ENCODE measurements at regions not wholly inside any gene's neighbourhood (a gene's known extent, or its start where the extent isn't known, plus 50 kb on each side); places are given as distances from the start of the nearest gene placed in this dataset.

DNA sequence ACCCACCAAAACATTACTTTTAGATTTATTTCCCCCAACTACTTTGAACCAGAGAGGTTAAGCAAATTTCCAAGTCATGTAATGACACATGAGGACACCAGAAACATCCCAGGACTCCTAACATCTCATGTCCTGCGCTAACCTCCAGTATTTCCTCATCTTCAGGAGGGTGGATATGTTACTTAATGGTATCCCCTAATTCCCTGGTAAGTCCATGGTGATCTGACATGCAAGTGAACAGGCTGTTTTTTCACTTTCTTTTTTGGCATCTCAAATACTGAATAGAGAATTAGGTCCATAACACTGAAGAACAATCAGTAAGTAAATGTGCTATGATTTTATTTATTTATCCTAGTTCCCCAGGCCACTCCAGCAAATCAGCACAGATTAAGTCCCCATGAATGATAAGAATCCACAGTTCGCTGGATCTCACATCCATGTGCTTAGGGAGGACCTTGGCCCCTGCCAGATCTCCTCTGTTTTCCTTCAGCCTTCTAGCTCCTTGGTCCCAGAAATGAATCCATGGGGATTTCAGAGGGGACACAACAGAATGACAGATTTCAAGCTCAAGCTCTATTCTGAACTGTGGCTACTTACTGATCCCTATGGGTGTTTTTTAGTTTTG lies 334.6 kb downstream of the CDC5L start:
- TF ChIP-seq JUND (IDR thresholded peaks at IDR 0.05; ENCODE audit: low read depth) = no peak
- in situ Hi-C loops (cut with HindIII; ENCODE audit: low pct_unique_long_range_greater_than_20kb, low sequenced_read_pairs) = no loop called here
- DNase-seq (ENCODE audit: low read depth in 1 of 2, low spot score in 1 of 2) = no peak

DNA sequence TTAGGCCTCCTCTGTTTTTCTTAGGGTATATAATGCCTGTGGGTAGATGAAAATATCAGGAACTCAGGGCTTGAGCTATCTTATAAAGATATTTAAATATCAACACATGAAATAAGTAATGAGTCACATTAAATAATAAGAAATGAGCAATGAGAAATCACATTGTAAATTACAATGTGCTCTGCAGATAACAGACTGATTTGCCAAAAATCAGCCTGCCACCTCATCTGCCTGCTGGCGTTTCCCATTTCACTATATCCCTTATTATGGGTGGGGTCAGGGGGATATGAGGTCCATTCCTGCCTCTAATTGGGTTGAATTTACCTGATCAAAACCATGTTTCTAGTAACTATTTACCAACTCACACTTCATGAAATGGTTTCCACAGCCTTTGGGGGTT lies 335.2 kb downstream of the CDC5L start:
- no peak for TF ChIP-seq JUND (IDR thresholded peaks at IDR 0.05; ENCODE audit: low read depth)
- in situ Hi-C loops (cut with HindIII; ENCODE audit: low pct_unique_long_range_greater_than_20kb, low sequenced_read_pairs) = no loop called here
- no peak for DNase-seq (ENCODE audit: low read depth in 1 of 2, low spot score in 1 of 2)

DNA sequence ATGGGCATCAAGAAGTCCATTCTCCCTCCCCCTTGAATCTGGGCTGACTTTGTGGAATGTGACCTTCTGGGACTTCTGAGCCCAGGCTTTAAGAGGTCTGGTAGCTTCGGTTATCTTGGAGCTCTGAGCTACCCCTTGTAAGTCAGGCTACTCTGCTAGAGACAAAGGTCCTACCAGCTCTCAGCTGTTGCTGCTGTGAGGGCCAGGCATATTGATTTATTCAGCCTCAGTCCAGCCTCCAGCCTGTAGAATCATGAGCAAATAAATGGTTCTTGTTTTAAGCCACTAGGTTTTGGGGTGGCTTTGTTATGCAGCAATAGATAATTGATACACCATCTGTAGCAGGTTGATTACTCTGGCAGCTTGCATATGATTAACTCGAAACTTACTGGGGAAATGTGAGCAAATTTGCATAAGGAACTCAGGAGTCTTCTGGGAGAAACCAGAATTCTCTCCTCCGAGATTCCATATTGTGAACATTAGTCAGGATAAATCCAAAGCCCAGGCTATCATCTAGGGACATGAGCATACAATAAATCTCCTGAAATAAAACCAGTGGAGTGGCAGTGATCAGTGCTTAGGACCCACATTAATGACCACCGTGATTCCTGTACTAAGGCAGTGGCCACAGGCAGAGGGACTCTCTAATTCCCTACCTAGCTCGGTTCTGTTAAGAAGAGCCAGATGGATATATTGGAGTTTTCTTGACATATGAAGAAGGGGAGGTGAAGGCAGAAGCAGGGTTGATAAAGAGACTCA lies 336.1 kb downstream of the CDC5L start:
- no peak for DNase-seq (ENCODE audit: low read depth in 1 of 2, low spot score in 1 of 2)
- no peak for TF ChIP-seq JUND (IDR thresholded peaks at IDR 0.05; ENCODE audit: low read depth)
- in situ Hi-C loops (cut with HindIII; ENCODE audit: low pct_unique_long_range_greater_than_20kb, low sequenced_read_pairs) = no loop called here

DNA sequence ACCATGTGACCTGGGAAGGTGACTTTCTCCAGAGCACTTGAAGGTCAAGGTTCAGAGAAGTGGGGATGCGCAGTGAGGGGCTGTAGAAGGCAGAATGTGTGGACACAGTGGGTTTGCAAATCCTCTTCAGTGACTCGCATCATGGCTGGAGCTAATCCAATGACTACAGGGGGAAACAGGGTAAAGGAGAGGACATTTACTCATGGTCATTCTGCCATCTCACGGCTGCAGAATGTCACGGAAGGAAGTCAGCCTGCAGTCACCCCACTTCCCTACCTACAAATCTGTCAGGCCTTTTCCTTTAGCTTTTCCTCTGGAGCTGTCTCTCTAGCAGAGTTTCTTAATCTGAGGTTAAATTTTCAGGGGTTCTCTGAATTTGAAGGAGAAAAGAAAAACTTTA lies 337.6 kb downstream of the CDC5L start:
- no peak for TF ChIP-seq JUND (IDR thresholded peaks at IDR 0.05; ENCODE audit: low read depth)
- in situ Hi-C loops (cut with HindIII; ENCODE audit: low pct_unique_long_range_greater_than_20kb, low sequenced_read_pairs) = no loop called here
- DNase-seq (ENCODE audit: low read depth in 1 of 2, low spot score in 1 of 2) = no peak

DNA sequence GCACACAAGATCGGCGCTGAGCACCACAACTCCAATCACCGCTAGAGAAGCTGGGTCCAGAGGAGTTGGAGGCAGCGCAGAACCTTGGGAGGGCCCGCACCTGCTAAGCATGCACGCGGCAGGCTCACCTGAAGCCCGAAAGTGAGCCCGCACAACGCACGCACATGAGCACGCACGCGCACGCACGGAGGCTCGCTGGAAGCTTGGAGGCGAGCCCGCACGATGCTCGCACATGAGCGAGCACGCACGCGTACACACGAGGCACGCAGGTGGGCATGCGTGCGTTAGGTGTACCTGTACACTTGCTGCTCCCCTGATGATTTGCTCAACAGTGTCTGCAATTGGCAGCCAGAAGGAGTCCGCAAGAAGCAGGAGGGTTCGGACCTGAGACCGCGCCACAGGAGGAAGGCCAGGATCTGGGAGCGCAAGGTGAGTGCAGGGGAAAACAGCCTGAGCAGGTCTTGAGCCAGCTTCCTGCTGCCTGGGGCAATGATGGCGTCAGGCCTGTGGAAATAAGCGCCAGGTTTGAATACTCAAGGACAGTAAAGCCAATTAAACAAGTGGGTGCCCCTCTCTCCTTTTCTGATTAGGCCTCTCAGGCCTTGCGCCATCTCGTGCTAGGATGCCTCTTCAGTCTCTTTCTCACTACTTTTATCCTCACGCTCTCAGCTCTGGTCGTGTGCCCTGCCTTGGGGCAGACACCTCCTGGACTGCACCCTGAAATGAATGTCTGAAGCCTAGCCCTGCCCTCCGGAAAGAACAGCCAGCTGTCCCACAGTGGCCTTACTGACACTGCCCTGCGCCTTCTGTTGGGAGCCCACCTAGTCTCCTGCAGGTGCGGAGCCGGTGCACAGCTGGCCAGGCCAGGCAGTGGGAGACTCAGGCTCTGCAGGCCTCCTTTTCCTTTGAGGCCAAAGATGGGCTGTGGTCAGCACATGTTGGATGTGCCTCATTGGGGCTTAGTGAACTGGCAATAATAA lies 340.4 kb downstream of the CDC5L start:
- no peak for TF ChIP-seq JUND (IDR thresholded peaks at IDR 0.05; ENCODE audit: low read depth)
- peak; percentile 78 to 79 for DNase-seq (ENCODE audit: low read depth in 1 of 2, low spot score in 1 of 2)
- in situ Hi-C loops (cut with HindIII; ENCODE audit: low pct_unique_long_range_greater_than_20kb, low sequenced_read_pairs) = no loop called here

DNA sequence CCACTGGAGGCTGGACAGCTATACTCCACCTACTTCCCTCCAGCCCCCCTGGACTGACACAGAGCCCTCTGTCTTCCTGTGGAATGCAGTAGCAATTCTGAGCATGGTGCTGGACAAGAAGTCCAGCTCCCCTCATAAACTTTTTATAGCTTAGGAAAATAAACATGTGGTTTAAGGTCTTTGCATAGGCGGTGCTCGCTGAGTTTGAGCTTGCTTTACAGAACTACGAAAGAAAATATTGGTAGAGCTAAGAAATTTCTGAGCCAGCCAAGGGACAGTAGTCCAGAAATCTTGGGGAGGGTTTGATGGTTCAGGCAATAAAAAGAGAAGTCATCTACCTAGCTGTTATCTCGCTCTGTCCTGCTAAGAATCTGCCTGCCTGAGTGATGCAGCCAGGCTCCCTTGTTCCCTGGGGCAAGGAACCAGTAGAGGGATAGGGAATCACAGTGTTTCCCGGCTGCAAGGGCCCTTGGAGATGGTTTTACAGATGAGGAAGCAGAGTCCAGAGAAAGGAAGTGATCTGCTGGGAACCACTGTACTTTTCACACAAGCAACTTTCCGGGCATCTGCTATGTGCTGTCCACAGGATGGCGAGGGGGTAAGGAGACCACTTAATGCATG lies 343.4 kb downstream of the CDC5L start:
- in situ Hi-C loops (cut with HindIII; ENCODE audit: low pct_unique_long_range_greater_than_20kb, low sequenced_read_pairs) = no loop called here
- TF ChIP-seq JUND (IDR thresholded peaks at IDR 0.05; ENCODE audit: low read depth) = 0 out of 2 replicates have a peak, but pooled peaks have one; percentile 17
- peak; percentile 55 to 71 for DNase-seq (ENCODE audit: low read depth in 1 of 2, low spot score in 1 of 2)

DNA sequence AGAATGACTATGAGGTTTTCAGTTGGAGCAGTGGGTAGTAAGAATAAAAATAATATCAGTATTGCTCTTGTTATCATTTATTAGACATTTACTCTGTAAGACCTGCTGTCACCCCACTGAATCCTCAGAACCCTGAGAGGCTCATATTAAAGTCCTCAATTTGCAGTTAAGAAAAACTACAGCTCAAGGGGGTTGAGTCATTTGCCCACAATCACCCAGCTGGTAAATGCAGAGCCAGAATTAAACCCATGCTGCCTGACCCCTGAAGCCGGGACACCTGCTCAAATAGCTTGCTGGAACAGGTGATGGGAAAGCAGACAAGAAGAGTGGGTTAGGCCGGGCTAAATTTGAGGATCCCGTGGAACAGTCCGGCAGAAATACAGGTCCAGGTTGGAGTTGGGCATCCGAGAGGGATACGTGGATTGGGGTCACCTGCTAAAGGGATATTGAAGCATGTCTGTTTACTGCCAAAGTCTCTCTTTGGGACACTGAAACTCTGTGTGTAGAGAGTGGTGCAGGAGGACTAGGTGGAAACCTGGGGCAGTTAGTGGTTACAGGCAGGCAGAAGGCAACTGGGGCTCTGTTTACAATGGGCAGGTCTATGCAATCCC lies 344.1 kb downstream of the CDC5L start:
- peak in 1 of 2 experiments; percentile 37 for DNase-seq (ENCODE audit: low read depth in 1 of 2, low spot score in 1 of 2)
- in situ Hi-C loops (cut with HindIII; ENCODE audit: low pct_unique_long_range_greater_than_20kb, low sequenced_read_pairs) = no loop called here
- TF ChIP-seq JUND (IDR thresholded peaks at IDR 0.05; ENCODE audit: low read depth) = no peak

DNA sequence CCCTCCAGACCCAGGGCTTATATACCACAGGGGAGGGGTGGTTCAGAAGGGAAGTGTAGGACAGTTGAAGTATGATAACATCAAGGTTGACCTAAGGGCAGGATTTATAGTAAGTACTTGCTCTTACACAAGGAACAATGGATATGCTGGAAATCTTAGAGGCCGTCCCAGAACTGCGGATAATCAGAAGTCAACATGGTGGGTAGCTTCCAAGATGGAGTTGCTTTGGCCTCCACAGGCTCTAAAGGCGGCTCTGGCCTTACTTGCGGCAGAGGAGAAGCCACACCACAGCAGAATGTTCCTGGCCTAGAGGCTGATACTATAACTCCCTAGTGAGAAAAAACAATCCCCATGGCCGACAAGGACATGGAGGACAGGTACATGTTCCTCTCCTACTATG lies 344.7 kb downstream of the CDC5L start:
- no peak for DNase-seq (ENCODE audit: low read depth in 1 of 2, low spot score in 1 of 2)
- no peak for TF ChIP-seq JUND (IDR thresholded peaks at IDR 0.05; ENCODE audit: low read depth)
- in situ Hi-C loops (cut with HindIII; ENCODE audit: low pct_unique_long_range_greater_than_20kb, low sequenced_read_pairs) = no loop called here

DNA sequence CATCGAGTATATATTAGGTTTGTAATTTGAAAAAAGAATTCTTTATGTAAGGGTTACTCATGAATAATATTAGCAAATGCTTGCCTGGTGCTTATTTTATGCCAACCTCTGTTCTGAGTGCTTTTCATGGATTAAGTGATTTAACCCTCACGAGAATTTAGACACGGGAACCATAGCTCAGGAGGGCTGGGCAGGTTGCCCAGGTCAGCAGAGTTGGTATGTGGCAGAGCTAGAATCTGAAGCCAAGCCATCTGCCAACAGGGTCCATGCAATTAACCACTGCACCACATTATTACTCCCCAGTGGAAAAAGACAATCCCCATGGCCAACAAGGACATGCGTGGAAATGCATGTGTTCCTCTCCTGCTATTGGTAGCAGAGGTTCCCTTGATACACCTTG lies 345.6 kb downstream of the CDC5L start:
- in situ Hi-C loops (cut with HindIII; ENCODE audit: low pct_unique_long_range_greater_than_20kb, low sequenced_read_pairs) = no loop called here
- no peak for TF ChIP-seq JUND (IDR thresholded peaks at IDR 0.05; ENCODE audit: low read depth)
- peak in 1 of 2 experiments; percentile 9 for DNase-seq (ENCODE audit: low read depth in 1 of 2, low spot score in 1 of 2)

DNA sequence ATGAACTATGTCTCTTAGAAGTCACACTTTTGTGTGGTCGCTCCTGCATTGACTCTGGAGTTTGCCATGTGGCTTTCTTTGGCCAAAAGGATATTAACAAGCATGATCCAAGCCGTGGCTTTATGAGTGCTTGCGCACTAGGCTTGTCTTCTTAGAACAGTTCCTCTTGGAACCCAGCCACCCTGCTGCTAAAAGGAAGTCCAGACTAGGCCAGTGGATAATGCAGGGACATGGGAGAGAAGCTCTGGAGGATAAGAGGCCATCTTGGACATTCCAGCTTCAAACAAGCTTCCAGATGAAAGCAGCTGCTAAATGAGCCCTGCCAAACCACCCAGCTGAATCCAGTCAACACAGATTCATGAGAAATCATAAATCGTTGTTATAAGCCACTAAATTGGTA lies 346.4 kb downstream of the CDC5L start:
- no peak for TF ChIP-seq JUND (IDR thresholded peaks at IDR 0.05; ENCODE audit: low read depth)
- in situ Hi-C loops (cut with HindIII; ENCODE audit: low pct_unique_long_range_greater_than_20kb, low sequenced_read_pairs) = no loop called here
- peak in 1 of 2 experiments; percentile 15 for DNase-seq (ENCODE audit: low read depth in 1 of 2, low spot score in 1 of 2)

DNA sequence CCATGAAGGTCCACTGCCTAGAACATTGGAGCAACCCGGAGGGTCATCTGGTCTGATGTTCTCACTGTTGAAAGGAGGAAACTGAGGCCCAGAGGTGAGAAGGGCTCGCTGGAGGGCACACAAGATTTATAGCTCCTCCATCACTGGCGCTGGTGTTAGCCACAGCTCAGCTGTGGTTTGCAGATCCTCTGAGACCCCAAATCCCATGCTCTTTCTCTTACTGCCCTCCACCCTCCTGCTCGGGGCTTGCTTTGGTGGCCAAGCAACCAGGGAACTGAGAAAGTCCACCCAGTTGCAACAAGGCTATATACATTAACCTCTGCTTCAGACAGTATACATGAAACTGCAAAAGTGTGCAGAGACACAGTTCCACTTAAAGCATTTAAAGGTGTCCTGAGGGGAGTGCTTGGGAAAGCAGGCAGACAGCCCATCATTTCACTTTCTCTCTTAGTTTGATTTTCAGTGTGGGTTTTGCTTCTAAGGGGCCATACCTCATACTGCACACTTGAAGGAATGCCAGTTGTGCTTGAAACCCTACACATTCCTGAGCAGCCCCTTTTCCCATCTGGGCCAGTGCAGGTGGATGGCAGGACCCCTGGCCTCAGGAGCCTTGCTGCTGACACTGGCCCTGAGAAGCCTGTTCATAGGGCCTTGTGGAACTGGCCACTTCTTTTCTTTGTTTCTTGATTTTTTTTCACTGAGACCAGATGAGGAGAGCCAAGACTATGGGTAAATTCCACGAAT lies 347.6 kb downstream of the CDC5L start:
- DNase-seq (ENCODE audit: low read depth in 1 of 2, low spot score in 1 of 2) = no peak
- in situ Hi-C loops (cut with HindIII; ENCODE audit: low pct_unique_long_range_greater_than_20kb, low sequenced_read_pairs) = no loop called here
- no peak for TF ChIP-seq JUND (IDR thresholded peaks at IDR 0.05; ENCODE audit: low read depth)

Data from T47D (cell line).